HepG2 (cell line): ENCODE measurements at regions not wholly inside any gene's neighbourhood (a gene's known extent, or its start where the extent isn't known, plus 50 kb on each side); places are given as distances from the start of the nearest gene placed in this dataset.

Experiments
- ATAC-seq: fragments of 200-7000 bp; cut with Tn5 transposase; 3 replicates; pipeline ENCODE4 v1.9.1; 2020; ENCODE audit warnings: mild to moderate bottlenecking, moderate library complexity
- BruUV-seq: library from RNA; stranded (reverse); fragments of 400-500 nt; replicated peaks from 2 replicates; lab custom pipeline; 2021; lab: Mats Ljungman, UMichigan
- CTCF ChIA-PET: fragments of 300-600 bp; formaldehyde crosslinking; extraction: SDS; loops from one replicate; lab custom pipeline; 2021; ENCODE audit warnings: low total read pairs, inconsistent platforms, low intra/inter-chr PET ratio; lab: Yijun Ruan, JAX
- POLR2A ChIA-PET: fragments of 350-600 bp; sonication (Branson Sonifier 250); formaldehyde crosslinking; loops from one replicate; lab custom pipeline; 2020; ENCODE audit warnings: antibody characterized with exemption, inconsistent platforms; lab: Yijun Ruan, JAX
- DNase-seq: peaks from one replicate; pipeline ENCODE4 v3.0.0-alpha.2; 2015; ENCODE audit warnings: low spot score
- FAIRE-seq: peaks from 3 replicates; lab custom pipeline; 2011; peaks lifted over from hg19 to GRCh38; lab: Jason Lieb, UNC
- H2AFZ ChIP-seq: one replicate; pipeline ENCODE4 v1.6.1; 2011; ENCODE audit warnings: low read length, inconsistent platforms
- H3K27ac ChIP-seq: fragments of 300-600 bp; 3 replicates; pipeline ENCODE4 v1.8.0; 2011; ENCODE audit warnings: mixed run types, mild to moderate bottlenecking, mixed read lengths, low read length, inconsistent platforms; ENCODE audit not compliant: insufficient read depth; ENCODE audit errors: extremely low read length
- H3K27me3 ChIP-seq, 2 experiments: fragments of 200-600 bp in 1 of 2; 2 replicates in 1 of 2; 3 replicates in 1 of 2; pipeline versions ENCODE4 v1.6.0 to v1.8.0; 2011; ENCODE audit warnings: low read length in 2 of 2, mild to moderate bottlenecking in 2 of 2, moderate library complexity in 2 of 2, inconsistent platforms in 1 of 2; ENCODE audit not compliant: insufficient read depth in 2 of 2, control insufficient read depth in 1 of 2
- H3K36me3 ChIP-seq, 2 experiments: fragments of 200-600 bp in 1 of 2; replicated peaks in 1 of 2; 2 replicates in 1 of 2; 3 replicates in 1 of 2; pipeline versions ENCODE4 v1.5.1 to v1.8.0; 2011; ENCODE audit warnings: low read length in 2 of 2, inconsistent platforms in 1 of 2; ENCODE audit not compliant: insufficient read depth in 2 of 2, control insufficient read depth in 1 of 2
- H3K4me1 ChIP-seq: 2 replicates; pipeline ENCODE4 v1.5.1; 2012; ENCODE audit warnings: low read length, inconsistent platforms; ENCODE audit not compliant: insufficient read depth
- H3K4me2 ChIP-seq: 2 replicates; pipeline ENCODE4 v1.6.0; 2011; ENCODE audit warnings: low read depth, low read length, inconsistent platforms
- H3K4me3 ChIP-seq, 3 experiments: fragments of 200-600 bp in 1 of 3; sonication (generic), shearing (Covaris generic) in 1 of 3; replicated peaks in 1 of 3; 2 replicates each; pipeline ENCODE4 v1.5.1; 2011 to 2016; ENCODE audit warnings: low read length in 3 of 3, inconsistent platforms in 2 of 3, low read depth in 2 of 3, mild to moderate bottlenecking in 2 of 3, control low read depth in 1 of 3, mixed read lengths in 1 of 3; ENCODE audit not compliant: insufficient read depth in 1 of 3
- H3K79me2 ChIP-seq: one replicate; pipeline ENCODE4 v1.6.1; 2011; ENCODE audit warnings: low read length, inconsistent platforms; ENCODE audit not compliant: insufficient read depth
- H3K9ac ChIP-seq: 2 replicates; pipeline ENCODE4 v1.6.0; 2011; ENCODE audit warnings: mild to moderate bottlenecking, low read depth, low read length, inconsistent platforms; ENCODE audit not compliant: insufficient read depth
- H3K9me3 ChIP-seq: 2 replicates; pipeline ENCODE4 v1.5.1; 2012; ENCODE audit warnings: mild to moderate bottlenecking, low read length
- H4K20me1 ChIP-seq: 2 replicates; pipeline ENCODE4 v1.6.0; 2011; ENCODE audit warnings: inconsistent platforms, mild to moderate bottlenecking, low read length, moderate library complexity; ENCODE audit not compliant: insufficient read depth
- KAT7 ChIP-seq: IDR thresholded peaks from 2 replicates; pipeline ENCODE4 v1.6.1; 2018; ENCODE audit warnings: borderline replicate concordance, missing compliant biosample characterization
- MEF2D ChIP-seq: sonication (generic); formaldehyde crosslinking; IDR thresholded peaks from 2 replicates; pipeline ENCODE4 v1.5.1; 2020; ENCODE audit warnings: mild to moderate bottlenecking, missing genetic modification reagents
- MTERF4 ChIP-seq: sonication (generic); formaldehyde crosslinking; IDR thresholded peaks from 2 replicates; pipeline ENCODE4 v1.8.0; 2023; ENCODE audit warnings: mild to moderate bottlenecking, missing genetic modification reagents
- NR0B2 ChIP-seq: sonication (generic); formaldehyde crosslinking; IDR thresholded peaks from 2 replicates; pipeline ENCODE4 v1.4.0; 2020; ENCODE audit warnings: mild to moderate bottlenecking, missing genetic modification reagents
- PAWR ChIP-seq: sonication (generic); formaldehyde crosslinking; IDR thresholded peaks from 2 replicates; pipeline ENCODE4 v1.4.0; 2020; ENCODE audit warnings: missing genetic modification reagents, mild to moderate bottlenecking, borderline replicate concordance
- PREB ChIP-seq: sonication (generic); formaldehyde crosslinking; IDR thresholded peaks from 2 replicates; pipeline ENCODE4 v1.4.0; 2020; ENCODE audit warnings: missing genetic modification reagents
- SRY ChIP-seq: sonication (generic); formaldehyde crosslinking; IDR thresholded peaks from 2 replicates; pipeline ENCODE4 v1.8.0; 2022; ENCODE audit warnings: mild to moderate bottlenecking, missing genetic modification reagents
- STAT5B ChIP-seq: sonication (generic); formaldehyde crosslinking; IDR thresholded peaks from 2 replicates; pipeline ENCODE4 v1.4.0; 2020; ENCODE audit warnings: missing genetic modification reagents
- TIGD3 ChIP-seq: sonication (generic); formaldehyde crosslinking; IDR thresholded peaks from 2 replicates; pipeline ENCODE4 v1.5.1; 2020; ENCODE audit warnings: mild to moderate bottlenecking, missing genetic modification reagents, borderline replicate concordance
- ZC3H4 ChIP-seq: sonication (generic); formaldehyde crosslinking; IDR thresholded peaks from 2 replicates; pipeline ENCODE4 v1.4.0; 2020; ENCODE audit warnings: missing genetic modification reagents, borderline replicate concordance
- ZMAT3 ChIP-seq: sonication (generic); formaldehyde crosslinking; conservative IDR thresholded peaks from 2 replicates; pipeline ENCODE4 v1.7.0; 2021; ENCODE audit warnings: missing genetic modification reagents
- ZNF891 ChIP-seq: sonication (generic); formaldehyde crosslinking; IDR thresholded peaks from 2 replicates; pipeline ENCODE4 v1.5.0; 2020; ENCODE audit warnings: mild to moderate bottlenecking, missing genetic modification reagents
- WGBS: methylation state at CpG from one replicate; pipeline ENCODE4 v1.1.6; 2017; ENCODE audit warnings: low lambda C conversion rate; 5-methylcytosine and 5-hydroxymethylcytosine counted together
- in situ Hi-C: cut with HindIII; loops from 2 replicates; pipeline ENCODE4 v1.10.0; 2017; ENCODE audit warnings: low pct_unique_long_range_greater_than_20kb; ENCODE audit not compliant: extremely low pct_ligation_motif_present
- intact Hi-C: fragments of 100-400 bp; cut with micrococcal nuclease; formaldehyde crosslinking; loops from one replicate; pipeline ENCODE4 v1.10.0; 2022; ENCODE audit not compliant: unreplicated experiment

- Histone ChIP-seq H2AFZ (no peak overlapping the region), H3K9me3 (no peaks in the 10 kb centered on the region), H3K4me1 (no peaks in the 10 kb centered on the region), H3K27ac (no peak overlapping the region), H3K36me3 (no peaks in the 10 kb centered on the region), H3K79me2 (no peaks in the 10 kb centered on the region), H3K9ac (no peak overlapping the region), H3K27me3 (no peaks in the 10 kb centered on the region; a peak in 1 of 5 replicates), H4K20me1 (no peaks in the 10 kb centered on the region), H3K4me2 (no peak overlapping the region), H3K4me3 (no peak overlapping the region)
- CTCF ChIA-PET, result no interaction called here
- TF ChIP-seq MTERF4 (CRISPR knock-in tag) (no peak), STAT5B (no peak), SRY (CRISPR knock-in tag) (no peak), MEF2D (CRISPR knock-in tag) (no peak), ZNF891 (CRISPR knock-in tag) (no peak), PAWR (CRISPR knock-in tag) (no peak), ZMAT3 (CRISPR knock-in tag) (no peak), PREB (CRISPR knock-in tag) (no peak), ZC3H4 (CRISPR knock-in tag) (no peak), TIGD3 (CRISPR knock-in tag) (no peak), KAT7 (CRISPR knock-in tag) (no peak), NR0B2 (CRISPR knock-in tag) (no peak)
- no TSS peak for BruUV-seq
- ATAC-seq (no peak), FAIRE-seq (no peak), DNase-seq (no peak)
- POLR2A ChIA-PET, result no interaction called here
- 0% methylated on average over 1 of the region's 1 CpG for WGBS
- intact Hi-C loops, result no loop called here
- in situ Hi-C loops, result no loop called here
These were observed 60.3 kb upstream of the CFAP161 start for GRCh38 chr15:81073801-81074200.
